B cell (primary cell): ENCODE measurements at regions not wholly inside any gene's neighbourhood (a gene's known extent, or its start where the extent isn't known, plus 50 kb on each side); places are given as distances from the start of the nearest gene placed in this dataset.

Experiments used
- ATAC-seq: fragments of 200-7000 bp; cut with Tn5 transposase; one replicate; pipeline ENCODE4 v1.10.0; 2021; ENCODE audit warnings: low read depth, mild to moderate bottlenecking, moderate number of reproducible peaks, moderate library complexity
- CTCF ChIA-PET: fragments of 350-600 bp; sonication (Branson Sonifier 250); formaldehyde crosslinking; loops from one replicate; lab custom pipeline; 2021; ENCODE audit warnings: antibody characterized with exemption, inconsistent platforms; lab: Charles Lee
- POLR2A ChIA-PET: fragments of 350-600 bp; sonication (Branson Sonifier 250); formaldehyde crosslinking; loops from one replicate; lab custom pipeline; 2021; ENCODE audit warnings: antibody characterized with exemption; lab: Charles Lee
- DNase-seq: peaks from one replicate; pipeline ENCODE4 v3.0.0; 2013
- H2AFZ ChIP-seq: 2 replicates; pipeline ENCODE4 v1.6.1; 2012; ENCODE audit warnings: mild to moderate bottlenecking, low read depth, low read length; ENCODE audit not compliant: insufficient read depth, poor library complexity, severe bottlenecking
- H3K27ac ChIP-seq, 2 donors: 1 replicate in 1 of 2; 2 replicates in 1 of 2; pipeline ENCODE4 v1.5.1; 2012 to 2013; ENCODE audit warnings: low read length in 2 of 2, mild to moderate bottlenecking in 2 of 2, moderate library complexity in 1 of 2
- H3K27me3 ChIP-seq, 4 experiments: fragments of 200-600 bp in 1 of 4; sonication (generic) in 1 of 4; replicated peaks in 1 of 4; 1 replicate in 2 of 4; 2 replicates in 2 of 4; pipeline versions ENCODE4 v1.6.1 to v1.7.0; 2013 to 2016; ENCODE audit warnings: low read length in 3 of 4, mild to moderate bottlenecking in 2 of 4, mixed read lengths in 1 of 4, moderate library complexity in 1 of 4; ENCODE audit not compliant: insufficient read depth in 4 of 4, control insufficient read depth in 3 of 4; ENCODE audit errors: control extremely low read depth in 1 of 4
- H3K36me3 ChIP-seq, 2 experiments: replicated peaks in 1 of 2; 1 replicate in 1 of 2; 2 replicates in 1 of 2; pipeline versions ENCODE4 v1.6.1 to v1.7.1; 2013; ENCODE audit warnings: low read length in 1 of 2; ENCODE audit not compliant: insufficient read depth in 2 of 2, control insufficient read depth in 1 of 2; ENCODE audit errors: control extremely low read depth in 1 of 2, extremely low read depth in 1 of 2
- H3K4me1 ChIP-seq, 2 donors: fragments of 200-600 bp in 1 of 2; sonication (generic) in 1 of 2; 1 replicate in 1 of 2; 2 replicates in 1 of 2; pipeline versions ENCODE4 v1.5.1 to v1.6.1; 2013 to 2017; ENCODE audit warnings: low read length in 2 of 2; ENCODE audit not compliant: control insufficient read depth in 2 of 2, insufficient read depth in 2 of 2
- H3K4me2 ChIP-seq: replicated peaks from 2 replicates; pipeline ENCODE3; 2012; ENCODE audit warnings: mild to moderate bottlenecking, low read depth, low read length; ENCODE audit not compliant: poor library complexity, severe bottlenecking
- H3K4me3 ChIP-seq, 5 experiments: fragments of 200-600 bp in 1 of 5; sonication (generic) in 1 of 5; 1 replicate in 3 of 5; 2 replicates in 2 of 5; pipeline versions ENCODE4 v1.5.1 to v1.7.0; 2011 to 2016; ENCODE audit warnings: low read length in 4 of 5, mild to moderate bottlenecking in 4 of 5, low read depth in 2 of 5, control low read depth in 1 of 5, moderate library complexity in 1 of 5; ENCODE audit not compliant: insufficient read depth in 1 of 5; ENCODE audit errors: control extremely low read depth in 1 of 5, extremely low read depth in 1 of 5
- H3K79me2 ChIP-seq: fragments of 200-600 bp; sonication (generic); one replicate; pipeline ENCODE4 v1.6.0; 2016; ENCODE audit warnings: low read length; ENCODE audit not compliant: control insufficient read depth, insufficient read depth
- H3K9ac ChIP-seq: fragments of 200-600 bp; sonication (generic); 2 replicates; pipeline ENCODE4 v1.6.1; 2017; ENCODE audit warnings: mild to moderate bottlenecking, low read length, moderate library complexity
- H3K9me3 ChIP-seq, 3 donors: one replicate each; pipeline versions ENCODE4 v1.6.1 to v1.7.1; 2013; ENCODE audit warnings: low read length in 2 of 3; ENCODE audit not compliant: control insufficient read depth in 2 of 3, insufficient read depth in 1 of 3; ENCODE audit errors: control extremely low read depth in 1 of 3
- H4K20me1 ChIP-seq: 2 replicates; pipeline ENCODE4 v1.6.0; 2012; ENCODE audit warnings: mild to moderate bottlenecking, low read length; ENCODE audit not compliant: insufficient read depth, control insufficient read depth, poor library complexity, severe bottlenecking
- H3K27ac Mint-ChIP-seq: one replicate; pipeline ENCODE4 v1.8.0; 2021; ENCODE audit warnings: mixed read lengths
- H3K27me3 Mint-ChIP-seq: one replicate; pipeline ENCODE4 v1.8.0; 2021; ENCODE audit warnings: mixed read lengths
- H3K4me1 Mint-ChIP-seq: one replicate; pipeline ENCODE4 v1.8.0; 2021; ENCODE audit warnings: mixed read lengths
- H3K4me3 Mint-ChIP-seq: one replicate; pipeline ENCODE4 v1.8.0; 2021; ENCODE audit warnings: mixed read lengths
- H3K9me3 Mint-ChIP-seq: one replicate; pipeline ENCODE4 v1.8.0; 2022; ENCODE audit warnings: mixed read lengths; ENCODE audit not compliant: insufficient read depth
- EZH2 ChIP-seq: IDR thresholded peaks from 2 replicates; pipeline ENCODE4 v1.6.1; 2012; ENCODE audit warnings: borderline replicate concordance, low read depth, mild to moderate bottlenecking, moderate library complexity, low read length; ENCODE audit not compliant: insufficient read depth, poor library complexity, severe bottlenecking
- WGBS: methylation state at CpG from one replicate; pipeline ENCODE4 v1.1.5; 2013; ENCODE audit warnings: missing lambda C conversion rate; ENCODE audit not compliant: insufficient coverage; 5-methylcytosine and 5-hydroxymethylcytosine counted together
- intact Hi-C: fragments of 100-400 bp; cut with micrococcal nuclease; formaldehyde crosslinking; loops from one replicate; pipeline ENCODE4 v1.10.0; 2022
- TF ChIP-seq, protein P1 (sequence below): fragments of 200-600 bp; IDR thresholded peaks from one replicate; pipeline ENCODE4 v1.8.0; 2022; ENCODE audit warnings: antibody characterized with exemption, mild to moderate bottlenecking

DNA sequence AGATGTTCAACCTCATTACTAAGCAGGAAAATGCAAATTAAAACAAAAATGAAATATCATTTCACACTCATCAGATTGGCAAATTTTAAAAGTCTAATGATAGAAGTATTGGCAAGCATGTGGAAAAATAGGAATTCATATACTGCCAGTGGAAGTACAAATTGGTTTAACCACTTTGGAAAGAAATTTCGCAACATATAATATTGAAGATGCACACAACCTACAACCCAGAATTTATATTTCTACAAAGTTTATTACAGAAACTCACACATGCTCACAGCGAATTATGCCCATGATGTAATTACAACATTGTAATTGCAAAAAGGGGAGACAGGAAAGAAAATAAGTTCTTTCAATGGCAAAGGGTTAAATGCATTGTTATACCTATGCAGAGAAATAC lies 324.1 kb downstream of the IGSF11 start:
- DNase-seq, result no peak
- intact Hi-C loops, result no loop called here
- Histone ChIP-seq H3K9me3 (no peaks in the 10 kb centered on the region), H4K20me1 (no peaks in the 10 kb centered on the region), H3K4me1 (no peaks in the 10 kb centered on the region), H3K79me2 (no peaks in the 10 kb centered on the region), H3K4me2 (no peak overlapping the region), H3K4me3 (no peak overlapping the region), H3K36me3 (no peaks in the 10 kb centered on the region), H2AFZ (no peak overlapping the region), H3K27ac (no peak overlapping the region), H3K27me3 (no peaks in the 10 kb centered on the region), H3K9ac (no peak overlapping the region)
- no peak for ATAC-seq
- no CpG with 5 or more reads among the region's 2 CpGs for WGBS
- ChIA-PET CTCF (no interaction called here), POLR2A (no interaction called here)
- Mint-ChIP-seq H3K4me3 (no peak overlapping the region), H3K27me3 (no peaks in the 10 kb centered on the region), H3K27ac (no peak overlapping the region), H3K9me3 (no peaks in the 10 kb centered on the region), H3K4me1 (no peaks in the 10 kb centered on the region)
- TF ChIP-seq, protein P1, sequence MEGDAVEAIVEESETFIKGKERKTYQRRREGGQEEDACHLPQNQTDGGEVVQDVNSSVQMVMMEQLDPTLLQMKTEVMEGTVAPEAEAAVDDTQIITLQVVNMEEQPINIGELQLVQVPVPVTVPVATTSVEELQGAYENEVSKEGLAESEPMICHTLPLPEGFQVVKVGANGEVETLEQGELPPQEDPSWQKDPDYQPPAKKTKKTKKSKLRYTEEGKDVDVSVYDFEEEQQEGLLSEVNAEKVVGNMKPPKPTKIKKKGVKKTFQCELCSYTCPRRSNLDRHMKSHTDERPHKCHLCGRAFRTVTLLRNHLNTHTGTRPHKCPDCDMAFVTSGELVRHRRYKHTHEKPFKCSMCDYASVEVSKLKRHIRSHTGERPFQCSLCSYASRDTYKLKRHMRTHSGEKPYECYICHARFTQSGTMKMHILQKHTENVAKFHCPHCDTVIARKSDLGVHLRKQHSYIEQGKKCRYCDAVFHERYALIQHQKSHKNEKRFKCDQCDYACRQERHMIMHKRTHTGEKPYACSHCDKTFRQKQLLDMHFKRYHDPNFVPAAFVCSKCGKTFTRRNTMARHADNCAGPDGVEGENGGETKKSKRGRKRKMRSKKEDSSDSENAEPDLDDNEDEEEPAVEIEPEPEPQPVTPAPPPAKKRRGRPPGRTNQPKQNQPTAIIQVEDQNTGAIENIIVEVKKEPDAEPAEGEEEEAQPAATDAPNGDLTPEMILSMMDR, result no peak
- TF ChIP-seq EZH2, result no peak

DNA sequence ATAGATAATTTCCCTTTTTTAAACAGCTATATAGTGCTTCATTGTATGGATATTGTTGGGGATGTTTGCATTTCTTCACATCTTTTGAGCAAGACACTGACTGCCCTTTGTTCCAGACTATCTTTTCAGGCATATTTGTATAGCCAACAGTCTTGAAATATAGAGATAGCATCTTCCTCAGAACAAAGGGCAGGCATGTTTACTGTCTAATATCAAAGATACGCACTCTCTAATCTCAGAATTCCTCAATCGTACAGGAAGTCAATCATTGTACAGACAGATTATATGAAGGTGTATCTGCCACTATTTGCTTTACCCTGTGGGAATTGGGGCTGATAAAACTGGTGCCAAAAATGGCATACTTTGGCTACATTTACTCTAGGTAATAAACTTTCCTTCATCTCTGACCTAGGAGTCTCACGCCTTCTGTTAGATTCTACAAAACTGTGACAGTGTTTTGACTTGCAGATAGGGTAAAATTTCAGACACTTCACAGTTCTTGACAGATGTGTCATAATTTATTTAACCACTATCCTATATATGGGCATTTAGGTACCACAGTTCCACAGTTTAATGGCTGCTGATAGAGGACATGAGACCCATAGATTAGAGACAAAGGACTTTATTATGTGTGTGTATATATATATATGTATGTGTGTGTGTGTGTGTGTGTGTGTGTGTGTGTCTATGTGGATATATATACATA lies 321.0 kb downstream of the IGSF11 start:
- ChIA-PET CTCF (no interaction called here), POLR2A (no interaction called here)
- Histone ChIP-seq H3K4me1 (no peaks in the 10 kb centered on the region), H3K27me3 (no peaks in the 10 kb centered on the region), H3K9me3 (no peaks in the 10 kb centered on the region), H3K4me2 (no peak overlapping the region), H3K4me3 (no peak overlapping the region), H2AFZ (no peak overlapping the region), H3K36me3 (no peaks in the 10 kb centered on the region), H3K79me2 (no peaks in the 10 kb centered on the region), H4K20me1 (no peaks in the 10 kb centered on the region), H3K27ac (no peak overlapping the region), H3K9ac (no peak overlapping the region)
- Mint-ChIP-seq H3K27me3 (no peaks in the 10 kb centered on the region), H3K9me3 (no peaks in the 10 kb centered on the region), H3K4me1 (no peaks in the 10 kb centered on the region), H3K27ac (no peak overlapping the region), H3K4me3 (no peak overlapping the region)
- WGBS, result no CpG with 5 or more reads among the region's 3 CpGs
- no peak for DNase-seq
- TF ChIP-seq, protein P1, result no peak
- TF ChIP-seq EZH2, result no peak
- intact Hi-C loops, result no loop called here
- ATAC-seq, result no peak
